Natural killer cell treated with Interleukin-12 subunit alpha and Interleukin-12 subunit beta and Interleukin-15 and Interleukin-18, amount 100 ng/mL, for 72 hours (primary cell): ENCODE measurements at regions not wholly inside any gene's neighbourhood (a gene's known extent, or its start where the extent isn't known, plus 50 kb on each side); places are given as distances from the start of the nearest gene placed in this dataset.
"Not testable (repeated sequence)": the region's sequence is repeated elsewhere in the genome, so short reads cannot be mapped to it uniquely, and the experiment has no call there.

Experiments
- ATAC-seq, 2 donors: fragments of 150-1000 bp; cut with Tn5 transposase in 1 of 2; sonication (Bioruptor Pico), chemical (Tn5 transposase) in 1 of 2; 2 replicates each; pipeline ENCODE4 v1.10.0; 2021
- DNase-seq: peaks from one replicate; pipeline ENCODE4 v3.0.0; 2022; ENCODE audit warnings: low spot score
- H3K27ac Mint-ChIP-seq, 2 donors: 1 replicate in 1 of 2; 2 replicates in 1 of 2; pipeline ENCODE4 v1.8.0; 2022; ENCODE audit warnings: mixed read lengths in 2 of 2, mild to moderate bottlenecking in 1 of 2, moderate library complexity in 1 of 2
- H3K27me3 Mint-ChIP-seq, 2 donors: 1 replicate in 1 of 2; 2 replicates in 1 of 2; pipeline ENCODE4 v1.8.0; 2022; ENCODE audit warnings: mixed read lengths in 2 of 2
- H3K36me3 Mint-ChIP-seq: one replicate; pipeline ENCODE4 v1.8.0; 2022; ENCODE audit warnings: mixed read lengths
- H3K4me1 Mint-ChIP-seq, 2 donors: 1 replicate in 1 of 2; 2 replicates in 1 of 2; pipeline ENCODE4 v1.8.0; 2022; ENCODE audit warnings: low read depth in 2 of 2, mixed read lengths in 2 of 2, mild to moderate bottlenecking in 1 of 2
- H3K4me3 Mint-ChIP-seq: one replicate; pipeline ENCODE4 v1.8.0; 2022; ENCODE audit warnings: mixed read lengths
- H3K9me3 Mint-ChIP-seq: 2 replicates; pipeline ENCODE4 v1.8.0; 2022; ENCODE audit warnings: mixed read lengths

DNA sequence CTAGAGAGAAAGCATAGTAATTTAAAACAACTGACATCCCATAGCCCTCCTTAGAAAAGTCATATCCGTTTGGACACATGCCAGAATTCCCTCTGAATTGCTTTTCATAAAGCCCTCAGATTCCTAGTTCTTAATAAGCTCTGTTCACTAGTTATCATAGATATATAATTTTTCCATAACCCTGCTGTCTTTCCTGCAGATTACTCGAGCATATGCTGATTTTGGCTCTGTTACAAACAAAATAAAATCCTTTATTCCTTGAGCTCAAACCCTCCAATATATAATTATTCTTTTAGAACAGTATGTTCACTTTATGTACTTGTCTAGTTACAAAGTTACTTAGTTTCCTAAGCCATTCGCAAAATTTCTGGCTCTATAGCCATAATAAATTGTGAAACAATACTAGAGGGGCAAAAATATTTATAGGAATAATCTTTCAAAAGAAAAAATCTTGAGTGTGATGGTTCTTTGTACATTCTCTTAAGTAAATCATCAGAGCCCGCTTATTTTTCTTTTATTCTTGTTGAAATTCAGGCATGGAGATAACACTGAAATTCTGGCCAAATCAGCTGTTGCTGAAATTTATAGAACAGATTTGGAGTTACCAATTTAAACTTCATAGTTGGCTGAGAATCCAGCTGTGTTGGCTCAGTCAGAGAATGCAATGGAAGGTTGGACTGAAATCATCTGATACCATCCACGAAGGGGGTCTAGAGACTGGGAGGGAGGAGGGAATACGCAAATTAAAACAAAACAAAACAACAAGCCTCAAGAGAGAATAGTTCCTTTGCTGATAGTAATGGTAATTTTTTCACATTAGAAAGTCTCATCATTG lies 146.1 kb upstream of the TMEM196 start:
- H3K27ac Mint-ChIP-seq: no peak overlapping the region
- DNase-seq (no peak), ATAC-seq (no peak)
- H3K4me3 Mint-ChIP-seq: no peak overlapping the region
- peaks cover 9% of the 10 kb centered on the region for H3K9me3 Mint-ChIP-seq
- no peaks in the 10 kb centered on the region for H3K36me3 Mint-ChIP-seq
- no peaks in the 10 kb centered on the region for H3K27me3 Mint-ChIP-seq
- no peaks in the 10 kb centered on the region for H3K4me1 Mint-ChIP-seq

DNA sequence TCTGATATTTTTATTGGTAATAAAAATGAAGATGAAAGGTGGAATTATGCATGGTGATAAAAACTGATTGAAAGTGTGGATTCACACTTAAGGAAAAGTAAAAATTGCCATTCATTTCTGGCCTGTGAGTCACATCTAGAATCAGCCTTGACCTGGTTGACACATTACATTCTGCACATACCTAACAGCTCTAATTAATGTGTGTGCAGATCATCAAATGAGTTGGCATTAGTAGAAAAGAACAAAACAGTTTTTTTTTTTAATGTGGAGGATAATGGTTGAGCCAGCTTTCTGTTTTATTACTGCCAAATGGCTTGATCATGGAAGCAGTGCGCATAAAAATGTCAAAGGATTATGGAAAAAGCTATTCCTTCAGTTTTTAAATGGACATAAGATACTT lies 142.6 kb upstream of the TMEM196 start:
- no peak for ATAC-seq
- no peak overlapping the region for H3K4me3 Mint-ChIP-seq
- H3K9me3 Mint-ChIP-seq: peaks cover 5% of the 10 kb centered on the region
- DNase-seq: no peak
- H3K27me3 Mint-ChIP-seq: no peaks in the 10 kb centered on the region
- no peaks in the 10 kb centered on the region for H3K36me3 Mint-ChIP-seq
- no peak overlapping the region for H3K27ac Mint-ChIP-seq
- no peaks in the 10 kb centered on the region for H3K4me1 Mint-ChIP-seq

DNA sequence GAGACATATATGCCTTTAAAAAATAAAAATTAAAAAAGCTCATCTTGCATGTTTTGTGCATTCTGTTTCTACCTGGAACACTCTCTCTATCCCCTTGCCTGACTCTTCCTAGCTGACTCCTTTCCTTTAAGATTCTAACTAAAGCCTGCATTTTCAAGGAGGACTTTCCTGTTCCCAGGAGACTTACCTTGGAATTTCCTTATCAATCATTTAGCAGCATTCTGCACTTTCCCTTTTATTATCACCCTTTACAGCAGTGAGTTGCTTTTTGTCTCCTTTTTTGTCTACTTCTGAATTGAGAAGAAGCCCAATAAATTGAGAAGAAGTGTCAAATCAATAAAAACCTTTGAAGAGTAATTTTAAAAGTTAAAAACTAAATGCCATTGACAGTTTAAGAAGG lies 142.2 kb upstream of the TMEM196 start:
- Mint-ChIP-seq H3K27ac (no peak overlapping the region), H3K4me3 (no peak overlapping the region), H3K36me3 (no peaks in the 10 kb centered on the region), H3K4me1 (no peaks in the 10 kb centered on the region), H3K9me3 (peaks cover 6% of the 10 kb centered on the region), H3K27me3 (no peaks in the 10 kb centered on the region)
- DNase-seq (no peak), ATAC-seq (no peak)

DNA sequence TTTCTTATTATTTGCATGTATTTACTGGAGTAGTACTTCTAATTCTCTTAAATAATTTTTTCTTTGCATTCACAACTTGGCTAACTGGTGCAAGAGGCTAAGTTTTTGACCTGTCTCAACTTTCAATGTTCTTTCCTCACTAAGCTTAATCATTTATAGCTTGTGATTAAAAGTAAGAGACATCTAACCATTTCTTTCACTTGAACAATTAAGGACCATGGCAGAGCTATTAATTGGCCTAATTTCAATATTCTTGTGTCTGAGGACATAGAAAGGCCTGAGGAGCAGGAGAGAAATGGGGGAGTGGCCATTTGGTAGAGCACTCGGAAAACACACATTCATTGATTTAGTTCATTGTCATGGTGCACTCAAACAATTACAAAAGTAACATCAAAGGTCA lies 141.4 kb upstream of the TMEM196 start:
- Mint-ChIP-seq H3K27me3 (no peaks in the 10 kb centered on the region), H3K4me1 (no peaks in the 10 kb centered on the region), H3K27ac (no peak overlapping the region), H3K36me3 (no peaks in the 10 kb centered on the region), H3K4me3 (no peak overlapping the region), H3K9me3 (peaks cover 6% of the 10 kb centered on the region)
- ATAC-seq (no peak), DNase-seq (no peak)

DNA sequence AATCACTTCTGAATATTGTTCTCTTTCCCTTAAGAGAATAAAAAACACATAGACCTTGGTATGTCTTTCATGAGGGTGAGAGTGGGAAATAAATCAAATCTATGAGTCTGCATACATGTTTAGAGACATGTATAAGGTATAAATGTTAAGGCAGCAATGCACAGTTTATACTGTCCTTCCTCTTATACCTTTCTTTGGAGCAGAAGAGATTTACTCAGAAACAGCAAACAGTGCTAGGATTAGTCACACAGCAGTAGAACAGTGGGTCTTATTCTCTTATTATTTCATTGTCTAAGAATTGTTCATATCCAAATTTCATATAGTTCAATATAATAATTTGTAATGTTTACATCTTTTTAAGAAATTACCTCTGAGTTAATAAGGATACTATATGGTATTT lies 126.7 kb upstream of the TMEM196 start:
- H3K36me3 Mint-ChIP-seq: peaks cover 7% of the 10 kb centered on the region
- no peak overlapping the region for H3K4me3 Mint-ChIP-seq
- H3K27me3 Mint-ChIP-seq: no peaks in the 10 kb centered on the region
- H3K9me3 Mint-ChIP-seq: peaks cover 16% of the 10 kb centered on the region
- no peak for DNase-seq
- H3K4me1 Mint-ChIP-seq: no peaks in the 10 kb centered on the region
- ATAC-seq: no peak
- no peak overlapping the region for H3K27ac Mint-ChIP-seq

DNA sequence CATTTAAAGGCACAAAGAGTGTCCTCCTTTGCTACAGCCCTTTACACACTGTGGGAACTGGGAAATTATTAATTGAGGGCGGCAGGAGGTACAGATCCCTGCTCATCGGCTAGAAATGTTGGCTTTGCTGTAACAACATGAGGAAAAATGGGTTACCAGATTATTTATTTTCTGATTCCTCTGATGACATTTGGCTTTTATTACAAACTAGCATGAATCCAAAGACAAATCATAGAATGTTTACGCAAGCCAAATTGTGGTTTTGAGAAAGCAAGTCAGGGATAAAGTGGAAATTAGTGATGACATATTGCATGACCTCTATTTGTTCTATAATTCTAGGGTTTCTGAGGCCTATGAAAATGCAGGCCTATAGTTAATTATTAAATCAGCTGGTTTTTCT lies 126.1 kb upstream of the TMEM196 start:
- Mint-ChIP-seq H3K36me3 (peaks cover 4% of the 10 kb centered on the region), H3K27me3 (no peaks in the 10 kb centered on the region), H3K27ac (no peak overlapping the region), H3K4me1 (no peaks in the 10 kb centered on the region), H3K9me3 (peaks cover 16% of the 10 kb centered on the region), H3K4me3 (no peak overlapping the region)
- DNase-seq (no peak), ATAC-seq (no peak)

DNA sequence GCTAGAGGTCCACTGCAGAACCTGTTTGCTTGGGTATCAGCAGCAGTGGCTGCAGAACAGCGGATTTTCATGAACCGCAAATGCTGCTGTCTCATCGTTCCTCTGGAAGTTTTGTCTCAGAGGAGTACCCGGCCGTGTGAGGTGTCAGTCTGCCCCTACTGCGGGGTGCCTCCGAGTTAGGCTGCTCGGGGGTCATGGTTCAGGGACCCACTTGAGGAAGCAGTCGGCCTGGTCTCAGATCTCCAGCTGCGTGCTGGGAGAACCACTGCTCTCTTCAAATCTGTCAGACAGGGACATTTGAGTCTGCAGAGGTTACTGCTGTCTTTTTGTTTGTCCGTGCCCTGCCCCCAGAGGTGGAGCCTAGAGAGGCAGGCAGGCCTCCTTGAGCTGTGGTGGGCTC lies 109.5 kb upstream of the TMEM196 start:
- H3K4me1 Mint-ChIP-seq, DNase-seq, H3K4me3 Mint-ChIP-seq, ATAC-seq, H3K36me3 Mint-ChIP-seq, H3K27ac Mint-ChIP-seq, H3K27me3 Mint-ChIP-seq: not testable (repeated sequence)
- H3K9me3 Mint-ChIP-seq: peaks cover 21% of the 10 kb centered on the region

DNA sequence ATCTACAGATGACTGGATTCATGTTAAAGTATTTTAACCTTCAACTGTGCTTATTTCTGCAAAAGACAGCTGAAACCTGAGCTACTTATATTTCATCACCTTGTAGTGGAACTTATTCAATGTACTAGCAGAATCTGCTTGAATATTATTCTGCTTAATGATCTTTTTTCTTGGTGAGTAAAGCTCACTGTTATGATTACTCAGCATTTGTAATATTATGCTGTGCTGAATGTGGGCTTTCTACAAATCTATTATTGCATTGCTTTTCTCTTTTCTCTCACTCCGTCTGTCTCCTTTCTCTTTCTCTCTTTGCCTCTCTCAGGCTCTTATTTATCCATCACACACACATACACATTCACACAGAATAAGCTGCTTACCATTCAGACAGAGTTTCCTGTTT lies 98.7 kb upstream of the TMEM196 start:
- Mint-ChIP-seq H3K9me3 (peaks cover 26% of the 10 kb centered on the region), H3K27me3 (no peaks in the 10 kb centered on the region), H3K27ac (no peak overlapping the region), H3K4me3 (no peak overlapping the region), H3K36me3 (no peaks in the 10 kb centered on the region), H3K4me1 (no peaks in the 10 kb centered on the region)
- ATAC-seq (no peak), DNase-seq (no peak)

DNA sequence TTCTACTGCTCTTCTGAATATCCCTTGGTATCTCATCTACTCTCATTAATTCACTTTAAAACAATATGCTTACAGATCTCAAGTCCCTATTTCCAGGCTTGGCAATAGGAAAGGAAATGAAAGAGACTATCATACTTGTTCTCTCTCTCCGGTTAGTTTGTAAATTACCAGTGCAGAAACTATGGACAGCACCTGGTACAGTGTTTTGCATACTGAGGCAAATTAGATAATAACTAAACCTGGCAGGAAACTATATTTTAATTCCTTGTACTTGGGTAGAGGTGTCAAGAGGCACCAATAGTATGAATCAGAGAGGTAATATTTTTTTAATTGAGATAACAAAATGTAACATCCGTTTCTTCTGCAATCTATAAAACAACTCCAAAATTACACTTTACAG lies 97.7 kb upstream of the TMEM196 start:
- Mint-ChIP-seq H3K27ac (no peak overlapping the region), H3K4me1 (no peaks in the 10 kb centered on the region), H3K36me3 (no peaks in the 10 kb centered on the region), H3K9me3 (peaks cover 25% of the 10 kb centered on the region), H3K4me3 (no peak overlapping the region), H3K27me3 (no peaks in the 10 kb centered on the region)
- ATAC-seq (no peak), DNase-seq (no peak)

DNA sequence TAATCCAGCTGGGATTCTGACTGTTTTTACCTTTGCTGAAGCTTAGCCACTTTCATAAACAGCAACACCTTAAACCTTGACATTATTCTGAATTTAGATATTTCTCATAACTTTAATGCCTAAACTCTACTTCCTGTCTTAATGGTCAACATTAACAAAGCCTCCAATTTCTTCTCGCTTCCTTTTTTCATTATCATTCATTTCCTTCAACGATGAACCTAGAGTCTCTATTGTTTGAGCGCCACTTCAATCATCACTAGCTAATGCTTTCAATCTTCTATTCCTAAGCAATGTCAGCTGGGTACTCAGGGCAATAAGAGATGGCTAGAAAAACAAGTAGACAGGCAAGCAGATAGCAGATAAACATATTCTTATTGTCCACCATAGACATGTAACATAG lies 96.6 kb upstream of the TMEM196 start:
- ATAC-seq: no peak

DNA sequence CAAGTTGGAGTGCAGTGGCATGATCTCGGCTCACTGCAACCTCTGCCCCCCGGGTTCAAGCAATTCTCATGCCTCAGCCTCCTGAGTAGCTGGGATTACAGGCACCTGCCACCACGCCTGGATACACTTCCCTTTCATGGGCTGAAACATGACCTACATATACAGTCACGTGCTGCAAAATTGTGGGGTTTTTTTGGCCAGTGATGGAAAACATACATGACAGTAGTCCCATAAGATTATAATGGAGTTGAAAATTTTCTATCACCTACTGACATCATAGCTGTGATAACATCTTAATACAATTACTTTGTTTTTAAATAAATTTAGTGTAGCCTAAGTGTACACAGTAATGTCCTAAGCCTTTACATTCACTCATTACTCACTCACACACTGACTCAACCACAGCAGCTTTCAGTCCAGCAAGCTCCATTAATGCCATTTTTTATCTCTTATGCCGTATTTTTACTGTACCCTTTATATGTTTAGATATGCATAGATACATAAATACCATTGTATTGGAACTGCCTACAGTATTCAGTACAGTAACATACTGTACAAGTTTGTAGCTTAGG lies 79.9 kb upstream of the TMEM196 start:
- Mint-ChIP-seq H3K4me3 (no peak overlapping the region), H3K4me1 (no peaks in the 10 kb centered on the region), H3K27me3 (no peaks in the 10 kb centered on the region), H3K27ac (no peak overlapping the region), H3K36me3 (no peaks in the 10 kb centered on the region), H3K9me3 (peaks cover 10% of the 10 kb centered on the region)
- DNase-seq (no peak), ATAC-seq (no peak)

More for the DNA sequence above, 96.6 kb upstream of the TMEM196 start:
- H3K27me3 Mint-ChIP-seq: no peaks in the 10 kb centered on the region
- no peak overlapping the region for H3K4me3 Mint-ChIP-seq
- no peaks in the 10 kb centered on the region for H3K36me3 Mint-ChIP-seq
- no peak overlapping the region for H3K27ac Mint-ChIP-seq
- no peaks in the 10 kb centered on the region for H3K4me1 Mint-ChIP-seq
- DNase-seq: no peak
- H3K9me3 Mint-ChIP-seq: peaks cover 25% of the 10 kb centered on the region

DNA sequence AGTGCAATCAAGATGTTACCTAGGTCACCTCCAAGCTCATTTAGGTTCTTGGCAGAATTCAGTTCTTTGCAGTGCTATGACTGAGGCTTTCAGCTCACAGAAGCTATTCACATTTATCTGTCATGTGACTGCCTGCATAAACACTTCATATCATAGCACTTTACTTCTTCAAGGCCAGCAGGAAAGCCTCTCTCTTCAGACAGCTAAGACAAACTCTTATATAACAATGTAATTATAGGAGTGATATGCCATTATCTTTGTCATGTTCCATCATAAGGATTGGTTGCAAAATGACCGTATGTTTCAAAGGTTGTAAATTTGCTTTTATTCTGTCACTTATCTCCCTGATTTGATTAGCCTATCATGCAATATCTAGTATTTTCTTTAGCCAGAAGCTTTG lies 78.8 kb upstream of the TMEM196 start:
- Mint-ChIP-seq H3K4me1 (no peaks in the 10 kb centered on the region), H3K4me3 (no peak overlapping the region), H3K9me3 (peaks cover 10% of the 10 kb centered on the region), H3K27ac (no peak overlapping the region), H3K36me3 (no peaks in the 10 kb centered on the region), H3K27me3 (no peaks in the 10 kb centered on the region)
- DNase-seq (no peak), ATAC-seq (no peak)

DNA sequence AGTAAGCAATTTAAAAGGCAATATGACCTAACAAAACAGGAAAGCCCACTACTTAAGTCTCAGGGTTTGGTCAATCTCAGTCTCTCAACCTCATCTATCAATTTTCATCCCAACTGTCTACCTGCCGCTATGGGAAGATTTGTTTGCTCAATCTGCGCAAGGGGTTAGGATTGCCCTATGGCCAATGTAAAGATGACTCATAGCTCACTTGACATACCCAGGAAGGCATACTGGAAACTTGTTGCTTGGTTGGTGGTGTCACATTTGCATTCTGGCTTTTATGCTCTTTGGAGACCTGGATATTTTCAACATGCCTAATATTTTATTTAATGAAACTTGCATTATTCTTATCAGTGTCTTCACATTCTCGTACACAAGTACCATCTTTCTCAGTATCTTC lies 78.1 kb upstream of the TMEM196 start:
- Mint-ChIP-seq H3K4me1 (no peaks in the 10 kb centered on the region), H3K27me3 (no peaks in the 10 kb centered on the region), H3K27ac (no peak overlapping the region), H3K4me3 (no peak overlapping the region), H3K36me3 (no peaks in the 10 kb centered on the region), H3K9me3 (peaks cover 8% of the 10 kb centered on the region)
- no peak for DNase-seq
- ATAC-seq: no peak

DNA sequence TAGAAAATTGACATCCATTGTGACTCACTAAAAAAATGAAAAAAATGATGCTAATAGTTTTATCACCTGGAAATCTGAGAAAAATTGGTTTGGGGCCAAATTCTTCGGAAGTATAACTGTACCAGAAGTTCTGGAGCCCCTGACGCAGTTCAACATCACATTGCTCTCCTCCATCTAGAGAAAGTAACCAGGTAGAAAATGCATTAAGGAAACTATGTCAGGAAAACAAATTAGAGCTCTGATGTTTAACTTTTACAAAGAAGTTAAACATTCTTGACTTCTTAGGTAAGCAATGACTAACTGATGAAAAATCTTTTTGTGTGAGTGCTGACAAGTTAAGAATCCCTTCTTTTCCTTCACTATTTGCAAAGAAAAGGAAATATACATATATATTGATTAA lies 61.1 kb upstream of the TMEM196 start:
- Mint-ChIP-seq H3K4me1 (no peaks in the 10 kb centered on the region), H3K27ac (no peak overlapping the region), H3K27me3 (no peaks in the 10 kb centered on the region), H3K4me3 (no peak overlapping the region), H3K36me3 (no peaks in the 10 kb centered on the region), H3K9me3 (peaks cover 22% of the 10 kb centered on the region)
- DNase-seq (no peak), ATAC-seq (no peak)

DNA sequence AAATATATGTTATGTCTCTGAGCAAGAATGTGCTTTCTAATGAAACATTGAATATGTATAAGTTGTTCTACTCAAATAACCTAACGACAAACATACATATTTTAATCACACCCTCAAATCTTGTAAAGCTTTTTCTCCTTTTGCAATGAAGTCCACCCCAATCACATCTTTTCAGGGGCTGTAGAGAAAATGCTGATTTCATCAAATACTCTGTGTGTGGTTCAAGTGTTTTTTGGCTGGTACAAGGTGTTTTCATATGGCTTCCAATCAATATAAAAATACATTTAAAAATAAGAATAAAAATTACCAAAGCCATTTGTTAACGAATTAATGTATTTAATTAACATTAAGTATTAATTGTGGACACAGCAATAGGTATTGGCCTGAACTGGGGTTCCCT lies 57.2 kb upstream of the TMEM196 start:
- Mint-ChIP-seq H3K36me3 (no peaks in the 10 kb centered on the region), H3K27ac (no peak overlapping the region), H3K4me1 (no peaks in the 10 kb centered on the region), H3K27me3 (no peaks in the 10 kb centered on the region), H3K4me3 (no peak overlapping the region), H3K9me3 (peaks cover 5% of the 10 kb centered on the region)
- DNase-seq (no peak), ATAC-seq (no peak)
